ENCODE measurements at regions not wholly inside any gene's neighbourhood (a gene's known extent, or its start where the extent isn't known, plus 50 kb on each side); places are given as distances from the start of the nearest gene placed in this dataset.

GRCh38 chr13:22286338-22286737, 615.5 kb downstream of the FGF9 start:
- TF ChIP-seq, protein P1, sequence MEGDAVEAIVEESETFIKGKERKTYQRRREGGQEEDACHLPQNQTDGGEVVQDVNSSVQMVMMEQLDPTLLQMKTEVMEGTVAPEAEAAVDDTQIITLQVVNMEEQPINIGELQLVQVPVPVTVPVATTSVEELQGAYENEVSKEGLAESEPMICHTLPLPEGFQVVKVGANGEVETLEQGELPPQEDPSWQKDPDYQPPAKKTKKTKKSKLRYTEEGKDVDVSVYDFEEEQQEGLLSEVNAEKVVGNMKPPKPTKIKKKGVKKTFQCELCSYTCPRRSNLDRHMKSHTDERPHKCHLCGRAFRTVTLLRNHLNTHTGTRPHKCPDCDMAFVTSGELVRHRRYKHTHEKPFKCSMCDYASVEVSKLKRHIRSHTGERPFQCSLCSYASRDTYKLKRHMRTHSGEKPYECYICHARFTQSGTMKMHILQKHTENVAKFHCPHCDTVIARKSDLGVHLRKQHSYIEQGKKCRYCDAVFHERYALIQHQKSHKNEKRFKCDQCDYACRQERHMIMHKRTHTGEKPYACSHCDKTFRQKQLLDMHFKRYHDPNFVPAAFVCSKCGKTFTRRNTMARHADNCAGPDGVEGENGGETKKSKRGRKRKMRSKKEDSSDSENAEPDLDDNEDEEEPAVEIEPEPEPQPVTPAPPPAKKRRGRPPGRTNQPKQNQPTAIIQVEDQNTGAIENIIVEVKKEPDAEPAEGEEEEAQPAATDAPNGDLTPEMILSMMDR (conservative IDR thresholded peaks at IDR 0.05; ENCODE audit: low read depth, low read length) = no peak
- TF ChIP-seq EZH2 (IDR thresholded peaks at IDR 0.05; ENCODE audit: low read length, unreplicated experiment) (no peak), EZH2phosphoT487 (IDR thresholded peaks at IDR 0.05; ENCODE audit: borderline replicate concordance, low read length) (no peak)
